Bronchial epithelial cell (primary cell): ENCODE measurements at regions not wholly inside any gene's neighbourhood (a gene's known extent, or its start where the extent isn't known, plus 50 kb on each side); places are given as distances from the start of the nearest gene placed in this dataset.

ENCODE experiments used
- DNase-seq: peaks from one replicate; pipeline ENCODE4 v3.0.0-alpha.2; 2010; ENCODE audit warnings: low read depth
- FAIRE-seq: peaks from 2 replicates; lab custom pipeline; 2011; peaks lifted over from hg19 to GRCh38; lab: Jason Lieb, UNC
- H3K27me3 ChIP-seq: 2 replicates; pipeline ENCODE4 v1.5.1; 2011; ENCODE audit warnings: low read length; ENCODE audit not compliant: control insufficient read depth, insufficient read depth
- H3K36me3 ChIP-seq: 2 replicates; pipeline ENCODE4 v1.5.1; 2011; ENCODE audit warnings: low read length; ENCODE audit not compliant: control insufficient read depth, insufficient read depth
- H3K4me3 ChIP-seq: 2 replicates; pipeline ENCODE4 v1.5.1; 2011; ENCODE audit warnings: mild to moderate bottlenecking, low read depth, low read length, control low read depth
- TF ChIP-seq, protein P1 (sequence below): IDR thresholded peaks from 2 replicates; pipeline ENCODE4 v1.5.1; 2011; ENCODE audit warnings: mild to moderate bottlenecking, moderate library complexity, low read length, control low read depth, inconsistent platforms; ENCODE audit not compliant: insufficient read depth, severe bottlenecking

DNA sequence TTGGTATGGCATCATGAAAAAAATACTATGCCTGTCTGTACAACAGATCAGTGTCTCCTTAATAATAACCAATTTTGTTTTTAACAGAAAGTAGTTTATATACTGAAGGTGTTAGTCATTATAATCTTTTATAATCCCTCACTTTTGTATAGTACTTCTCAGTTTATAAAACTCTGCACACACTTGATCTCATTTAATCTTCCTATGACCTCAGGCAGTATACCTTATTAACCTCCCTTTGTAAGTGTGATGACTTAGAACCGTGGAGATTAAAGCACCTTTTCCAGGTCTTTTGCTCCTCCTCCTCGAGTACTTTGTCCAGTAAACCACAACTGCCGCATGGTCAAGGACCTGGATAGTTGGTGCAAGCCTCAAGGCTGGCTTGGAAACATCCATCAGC lies 945.5 kb downstream of the EPHA4 start:
- TF ChIP-seq, protein P1, sequence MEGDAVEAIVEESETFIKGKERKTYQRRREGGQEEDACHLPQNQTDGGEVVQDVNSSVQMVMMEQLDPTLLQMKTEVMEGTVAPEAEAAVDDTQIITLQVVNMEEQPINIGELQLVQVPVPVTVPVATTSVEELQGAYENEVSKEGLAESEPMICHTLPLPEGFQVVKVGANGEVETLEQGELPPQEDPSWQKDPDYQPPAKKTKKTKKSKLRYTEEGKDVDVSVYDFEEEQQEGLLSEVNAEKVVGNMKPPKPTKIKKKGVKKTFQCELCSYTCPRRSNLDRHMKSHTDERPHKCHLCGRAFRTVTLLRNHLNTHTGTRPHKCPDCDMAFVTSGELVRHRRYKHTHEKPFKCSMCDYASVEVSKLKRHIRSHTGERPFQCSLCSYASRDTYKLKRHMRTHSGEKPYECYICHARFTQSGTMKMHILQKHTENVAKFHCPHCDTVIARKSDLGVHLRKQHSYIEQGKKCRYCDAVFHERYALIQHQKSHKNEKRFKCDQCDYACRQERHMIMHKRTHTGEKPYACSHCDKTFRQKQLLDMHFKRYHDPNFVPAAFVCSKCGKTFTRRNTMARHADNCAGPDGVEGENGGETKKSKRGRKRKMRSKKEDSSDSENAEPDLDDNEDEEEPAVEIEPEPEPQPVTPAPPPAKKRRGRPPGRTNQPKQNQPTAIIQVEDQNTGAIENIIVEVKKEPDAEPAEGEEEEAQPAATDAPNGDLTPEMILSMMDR: no peak
- DNase-seq (no peak), FAIRE-seq (no peak)
- Histone ChIP-seq H3K36me3 (no peaks in the 10 kb centered on the region), H3K27me3 (no peaks in the 10 kb centered on the region), H3K4me3 (no peak overlapping the region)

DNA sequence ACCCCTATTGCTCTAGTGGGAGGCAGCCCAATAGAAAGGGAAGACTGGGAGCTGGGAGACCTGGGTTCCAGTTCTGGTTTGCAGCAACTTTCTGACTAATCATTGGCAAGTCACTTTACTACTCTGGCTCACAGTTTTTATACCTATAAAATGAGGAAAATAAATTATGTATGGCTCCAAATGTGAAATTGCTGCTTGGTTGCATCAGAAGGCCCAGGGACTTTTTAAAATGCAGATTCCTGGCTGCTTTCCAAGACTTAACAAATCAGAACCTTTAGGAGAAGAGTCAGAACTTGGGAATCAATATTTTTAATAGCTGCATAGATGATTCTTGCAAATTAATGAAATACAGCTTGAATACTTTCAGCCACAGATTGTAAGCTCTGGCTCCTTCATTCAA lies 943.9 kb downstream of the EPHA4 start:
- DNase-seq (no peak), FAIRE-seq (no peak)
- Histone ChIP-seq H3K4me3 (no peak overlapping the region), H3K27me3 (no peaks in the 10 kb centered on the region), H3K36me3 (no peaks in the 10 kb centered on the region)
- TF ChIP-seq, protein P1: no peak

DNA sequence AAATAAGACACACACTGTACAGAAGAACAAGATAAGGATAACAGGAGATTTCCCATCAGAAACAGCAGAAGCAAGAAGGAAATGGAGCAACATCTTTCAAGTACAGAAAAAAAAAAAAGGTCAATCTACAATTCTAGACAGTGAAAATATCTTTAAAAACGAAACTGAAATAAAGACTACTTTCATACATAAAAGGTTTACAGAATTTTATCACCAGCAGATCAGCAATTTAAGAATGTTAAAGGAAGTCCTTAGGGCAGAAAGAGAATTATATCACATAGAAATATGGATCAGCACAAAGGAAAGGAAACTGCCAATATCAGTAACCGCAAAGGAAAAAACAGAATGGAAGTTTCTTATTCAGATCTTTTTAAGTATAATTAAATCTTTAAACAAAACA lies 931.0 kb downstream of the EPHA4 start:
- FAIRE-seq (no peak), DNase-seq (no peak)
- Histone ChIP-seq H3K4me3 (no peak overlapping the region), H3K27me3 (no peaks in the 10 kb centered on the region), H3K36me3 (no peaks in the 10 kb centered on the region)
- TF ChIP-seq, protein P1: no peak

DNA sequence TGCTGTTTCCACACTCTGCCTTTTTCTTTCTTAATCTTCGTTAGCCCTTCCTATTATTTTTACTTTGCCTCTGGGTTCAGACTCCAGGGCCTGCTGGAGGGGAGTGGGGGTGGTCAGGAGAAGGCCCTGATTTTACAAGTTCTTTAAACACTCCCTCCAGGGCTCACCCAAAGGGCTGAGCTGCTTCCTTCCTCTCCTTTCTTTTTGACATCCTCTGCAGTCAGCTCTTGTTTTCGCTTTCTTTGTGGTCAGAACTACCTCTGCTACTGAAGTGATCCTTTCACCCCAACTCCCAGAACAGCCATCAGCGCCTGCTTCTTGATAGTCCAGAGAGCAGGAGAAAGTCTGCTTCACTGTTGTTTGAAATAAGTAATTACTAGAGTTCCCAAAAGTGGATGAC lies 925.7 kb downstream of the EPHA4 start:
- no peak overlapping the region for H3K4me3 ChIP-seq
- no peak for DNase-seq
- H3K36me3 ChIP-seq: no peaks in the 10 kb centered on the region
- FAIRE-seq: no peak
- TF ChIP-seq, protein P1: no peak
- H3K27me3 ChIP-seq: no peaks in the 10 kb centered on the region

DNA sequence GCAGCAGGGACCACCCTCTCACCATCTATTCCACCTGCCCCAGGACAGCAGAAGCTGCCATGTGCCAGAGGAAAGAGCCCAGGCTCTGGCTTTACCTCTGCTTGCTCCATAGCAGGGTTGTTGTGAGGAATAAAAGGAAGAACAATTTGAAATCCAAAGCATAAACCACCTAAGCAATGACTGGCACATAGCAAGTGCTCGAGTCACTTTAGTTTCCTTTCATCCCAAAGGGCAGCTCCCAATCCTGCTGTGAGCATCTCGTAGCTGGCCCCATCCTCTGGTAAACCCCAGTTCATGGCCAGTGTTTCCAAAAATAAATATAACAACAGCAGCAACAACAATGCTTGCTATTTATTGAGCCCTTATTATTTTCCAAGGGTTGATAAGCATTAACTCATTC lies 923.5 kb downstream of the EPHA4 start:
- Histone ChIP-seq H3K36me3 (no peaks in the 10 kb centered on the region), H3K4me3 (no peak overlapping the region), H3K27me3 (no peaks in the 10 kb centered on the region)
- peak; percentile 49 for DNase-seq
- no peak for FAIRE-seq
- TF ChIP-seq, protein P1: no peak

DNA sequence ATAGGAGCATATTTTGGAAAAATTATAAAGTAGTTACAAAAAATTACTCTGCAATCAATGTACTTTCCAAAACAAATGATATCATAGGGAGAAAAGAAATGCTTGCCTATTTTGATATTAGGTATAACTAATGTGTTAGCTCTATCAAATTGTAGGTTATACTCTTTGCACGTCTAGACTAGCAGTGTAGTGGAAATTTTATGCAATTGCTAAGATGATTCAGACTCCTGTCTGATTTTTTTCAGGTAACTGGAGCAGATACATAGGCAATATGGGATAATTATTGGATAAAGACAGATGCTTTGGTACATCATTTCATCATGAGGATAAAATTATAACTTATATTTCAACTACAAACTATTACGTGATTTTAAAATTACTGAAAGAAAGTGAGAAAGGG lies 918.3 kb downstream of the EPHA4 start:
- Histone ChIP-seq H3K27me3 (no peaks in the 10 kb centered on the region), H3K4me3 (no peak overlapping the region), H3K36me3 (no peaks in the 10 kb centered on the region)
- peak; percentile 75 for DNase-seq
- TF ChIP-seq, protein P1: no peak
- no peak for FAIRE-seq
